ENCODE measurements at regions not wholly inside any gene's neighbourhood (a gene's known extent, or its start where the extent isn't known, plus 50 kb on each side); places are given as distances from the start of the nearest gene placed in this dataset.
"Not testable (repeated sequence)": the region's sequence is repeated elsewhere in the genome, so short reads cannot be mapped to it uniquely, and the experiment has no call there.

DNA sequence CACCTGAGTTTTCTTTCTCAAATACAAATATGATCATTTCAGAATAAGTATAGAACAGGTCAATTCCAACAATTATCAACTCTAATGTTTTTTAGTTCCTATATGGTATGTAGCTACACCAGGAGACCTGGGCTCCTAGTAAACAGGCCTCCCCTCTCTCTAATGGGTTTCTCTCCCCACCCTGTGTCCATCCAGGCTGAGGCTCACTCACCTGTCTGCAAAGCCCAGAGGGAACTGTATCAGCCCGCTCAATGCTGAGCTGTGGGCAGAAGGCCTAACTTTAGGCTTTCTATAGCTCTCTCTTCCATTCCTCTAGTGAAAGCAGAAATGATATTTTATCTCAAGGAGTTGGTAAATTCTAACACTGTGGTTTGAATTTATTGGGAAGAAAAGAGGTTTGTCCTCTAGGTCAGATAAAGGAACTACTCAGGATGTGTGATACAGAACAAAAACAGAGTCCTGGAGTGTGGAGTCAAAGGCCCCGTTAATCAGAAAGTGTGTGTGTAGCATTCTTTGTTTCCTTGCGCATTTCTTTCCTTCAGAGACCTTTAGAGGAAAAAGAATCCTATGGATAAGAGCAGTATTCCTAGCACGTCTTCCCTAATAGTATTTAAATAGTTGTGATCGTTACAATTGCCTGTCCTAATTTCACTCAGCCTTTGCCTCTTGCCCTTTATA is 408.9 kb downstream of the PYDC2 start:
- no peak for DNase-seq

GRCh38 chr3:191873736-191874135 is 412.8 kb downstream of the PYDC2 start:
- no peak for DNase-seq

- DNase-seq: no peak
Observed at GRCh38 chr3:191882289-191882688, 421.3 kb downstream of the PYDC2 start.

GRCh38 chr3:191884132-191884531 is 423.2 kb downstream of the PYDC2 start:
- no peak for DNase-seq

DNA sequence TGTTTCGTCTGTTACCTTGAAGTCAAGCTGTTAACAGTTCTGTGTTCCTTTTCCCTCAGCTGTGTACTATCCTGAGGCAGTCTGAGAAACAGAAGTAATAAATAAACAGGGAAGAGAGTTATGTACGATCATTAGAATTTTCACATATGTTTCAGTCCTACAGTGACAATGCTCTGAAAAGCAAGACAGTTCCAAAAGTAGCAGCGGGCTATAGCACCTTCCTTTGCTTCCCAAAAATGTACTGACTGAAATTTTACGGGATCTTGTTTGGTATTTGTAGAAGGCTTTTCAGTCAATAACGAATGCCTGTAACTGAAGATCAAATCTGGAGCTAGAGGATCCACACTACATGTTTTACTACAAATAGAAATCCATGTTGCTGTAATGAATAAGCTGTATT is 428.1 kb downstream of the PYDC2 start:
- DNase-seq: no peak

DNA sequence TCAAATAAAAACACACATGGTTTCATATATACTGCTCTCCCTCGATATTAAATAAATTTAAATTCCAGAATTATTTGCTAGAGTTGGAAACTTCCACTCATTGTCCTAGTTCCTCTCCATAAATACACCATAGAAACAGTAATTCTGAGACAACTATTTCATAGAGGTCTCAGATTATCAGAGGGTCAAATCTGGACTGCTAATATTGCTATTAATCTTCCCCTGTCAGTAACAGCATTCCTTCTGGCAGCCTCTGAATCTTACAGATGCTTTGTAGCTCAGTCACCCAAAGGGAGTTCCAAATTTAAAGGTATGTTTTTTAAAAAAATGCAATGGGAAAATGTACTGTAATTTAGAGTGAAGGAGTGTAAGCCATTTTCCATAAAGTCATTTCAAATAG is 428.8 kb downstream of the PYDC2 start:
- no peak for DNase-seq

DNA sequence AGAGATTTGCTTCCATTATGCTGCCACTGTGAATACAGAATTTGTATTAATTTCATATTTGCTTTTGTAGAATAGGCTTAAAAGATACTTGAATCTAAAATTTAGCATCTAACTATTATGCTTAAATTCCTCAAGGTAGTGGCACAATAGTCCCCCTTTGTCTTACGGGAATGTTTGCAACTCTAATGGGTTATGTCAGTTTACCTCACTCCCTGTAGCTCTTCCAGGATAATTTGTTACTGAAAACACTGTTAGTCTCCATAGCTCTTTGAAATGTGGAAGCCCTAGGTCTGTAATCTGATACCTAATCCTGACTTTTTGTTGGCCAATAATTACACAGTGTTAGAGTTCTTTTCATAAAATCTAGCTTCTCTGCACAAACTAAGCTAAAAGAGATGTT is 433.4 kb downstream of the PYDC2 start:
- DNase-seq: peak; percentile 21

DNA sequence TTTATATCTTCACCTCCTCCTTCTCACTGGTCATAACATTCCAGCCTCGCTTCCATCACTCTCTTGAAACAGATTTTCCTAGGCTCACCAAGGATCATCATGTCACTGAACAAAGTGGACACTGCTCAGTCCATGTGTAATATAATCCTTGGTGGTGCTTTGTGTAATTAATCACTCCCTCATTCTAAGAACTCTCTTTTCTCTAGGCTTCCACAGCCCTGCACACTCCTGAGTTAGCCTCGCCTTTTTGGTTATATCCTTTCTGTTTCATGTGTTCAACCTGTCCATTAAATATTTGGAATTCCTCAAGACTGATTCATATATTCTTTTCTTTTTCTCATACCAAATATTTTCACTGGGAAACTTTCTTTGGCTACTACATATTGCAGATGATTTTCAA is 440.8 kb downstream of the PYDC2 start:
- no peak for DNase-seq

DNA sequence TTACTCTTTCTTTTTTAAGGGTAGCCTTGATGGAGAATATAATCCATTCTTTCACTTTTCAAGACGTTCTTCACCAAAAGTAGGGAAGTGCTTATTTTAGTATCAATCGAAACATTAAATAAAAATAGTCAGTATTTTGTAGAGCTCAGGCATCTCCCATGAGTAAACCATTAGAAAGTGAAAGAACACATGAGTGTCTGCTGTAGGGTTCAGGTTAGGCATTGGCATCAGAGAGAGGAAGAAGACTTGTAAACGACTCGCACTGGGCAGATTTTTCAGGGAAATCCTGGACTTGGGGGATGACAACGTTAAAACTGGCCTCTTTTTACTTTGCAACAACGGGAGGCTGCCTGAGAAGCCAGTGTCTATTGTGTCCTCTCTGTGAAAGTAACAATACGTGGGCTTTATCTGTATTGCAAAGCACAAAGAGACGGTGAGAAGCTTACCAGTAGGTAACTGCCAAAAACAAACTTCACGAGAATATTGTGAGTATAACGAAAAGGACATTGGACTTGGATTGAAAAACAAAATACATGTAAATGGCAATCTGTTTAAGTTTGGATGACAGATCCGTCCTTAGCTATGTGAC is 451.7 kb downstream of the PYDC2 start:
- no peak for DNase-seq

GRCh38 chr3:191915712-191916111 is 454.7 kb downstream of the PYDC2 start:
- DNase-seq: no peak

DNA sequence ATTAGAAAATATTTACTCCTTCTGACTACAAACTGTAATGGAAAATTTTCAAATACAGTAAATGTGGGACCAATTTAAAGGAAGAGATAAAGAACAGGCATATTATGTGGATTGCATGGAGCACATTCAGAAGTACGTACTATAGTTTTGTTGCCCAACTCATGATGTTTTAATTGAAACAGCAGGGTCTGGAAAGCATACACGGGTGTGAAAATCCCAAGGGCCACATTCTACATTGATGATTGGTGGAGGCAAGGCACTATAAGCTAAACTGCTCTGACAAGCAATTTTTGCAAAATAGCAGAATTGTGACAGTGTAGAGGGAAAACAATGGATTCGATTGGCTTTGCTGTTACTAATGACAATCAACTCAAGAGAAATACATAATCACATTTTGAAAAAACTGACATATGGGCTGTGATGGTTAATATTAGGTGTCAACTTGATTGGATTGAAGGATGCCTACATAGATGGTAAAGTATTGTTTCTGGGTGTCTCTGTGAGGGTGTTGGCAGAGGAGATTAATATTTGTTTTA is 458.6 kb downstream of the PYDC2 start:
- no peak for DNase-seq

- DNase-seq: no peak
Observed at GRCh38 chr3:191922570-191922969, 461.6 kb downstream of the PYDC2 start.

DNA sequence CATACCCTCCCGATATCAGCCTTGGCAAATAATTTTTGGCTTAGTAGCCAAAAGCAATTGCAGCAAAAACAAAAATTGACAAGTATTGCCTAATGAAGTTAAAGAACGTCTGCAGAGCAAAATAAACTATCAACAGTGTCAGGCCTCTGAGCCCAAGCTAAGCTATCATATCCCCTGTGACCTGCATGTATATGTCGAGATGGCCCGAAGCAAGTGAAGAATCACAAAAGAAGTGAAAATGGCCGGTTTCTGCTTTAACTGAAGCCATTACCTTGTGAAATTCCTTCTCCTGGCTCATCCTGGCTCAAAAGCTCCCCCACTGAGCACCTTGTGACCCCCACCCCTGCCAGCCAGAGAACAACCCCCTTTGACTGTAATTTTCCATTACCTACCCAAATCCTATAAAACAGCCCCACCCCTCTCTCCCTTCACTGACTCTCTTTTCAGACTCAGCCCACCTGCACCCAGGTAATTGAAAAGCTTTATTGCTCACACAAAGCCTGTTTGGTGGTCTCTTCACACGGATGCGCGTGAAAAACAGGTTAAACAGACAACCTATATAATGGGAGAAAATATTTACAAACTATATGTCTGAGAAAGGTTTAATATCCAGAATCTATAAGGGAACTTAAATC is 466.3 kb downstream of the PYDC2 start:
- DNase-seq: not testable (repeated sequence)

DNA sequence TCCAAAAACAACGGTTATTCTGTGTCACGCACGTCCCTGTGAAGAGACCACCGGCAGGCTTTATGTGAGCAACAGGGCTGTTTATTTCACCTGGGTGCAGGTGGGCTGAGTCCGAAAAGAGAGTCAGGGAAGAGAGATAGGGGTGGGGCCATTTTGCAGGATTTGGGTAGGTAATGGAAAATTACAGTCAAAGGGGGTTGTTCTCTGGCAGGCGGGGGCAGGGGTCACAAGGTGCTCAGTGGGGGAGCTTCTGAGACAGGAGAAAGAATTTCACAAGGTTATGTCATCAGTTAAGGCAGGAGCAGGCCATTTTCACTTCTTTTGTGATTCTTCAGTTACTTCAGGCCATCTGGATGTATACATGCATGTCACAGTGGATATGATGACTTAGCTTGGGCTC is 467.0 kb downstream of the PYDC2 start:
- DNase-seq: not testable (repeated sequence)

DNA sequence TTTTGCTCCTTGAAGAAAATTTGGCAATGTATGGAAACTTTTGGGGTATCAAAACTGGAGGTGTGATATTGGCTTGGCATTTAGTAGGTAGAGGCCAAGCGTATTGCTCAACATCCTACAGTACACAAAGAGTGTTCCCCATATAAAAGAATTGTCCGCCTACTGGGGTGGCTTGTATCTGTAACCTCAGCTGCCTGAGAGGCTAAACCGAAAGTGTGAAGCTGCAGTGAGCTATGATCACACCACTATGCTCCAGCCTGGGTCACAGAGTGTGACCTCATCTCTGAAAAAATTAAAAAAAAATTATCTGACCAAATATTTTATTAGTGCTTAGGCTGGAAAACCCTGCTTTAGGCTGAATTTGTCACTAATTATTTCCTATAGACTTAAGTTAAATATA is 483.9 kb downstream of the PYDC2 start:
- no peak for DNase-seq

DNA sequence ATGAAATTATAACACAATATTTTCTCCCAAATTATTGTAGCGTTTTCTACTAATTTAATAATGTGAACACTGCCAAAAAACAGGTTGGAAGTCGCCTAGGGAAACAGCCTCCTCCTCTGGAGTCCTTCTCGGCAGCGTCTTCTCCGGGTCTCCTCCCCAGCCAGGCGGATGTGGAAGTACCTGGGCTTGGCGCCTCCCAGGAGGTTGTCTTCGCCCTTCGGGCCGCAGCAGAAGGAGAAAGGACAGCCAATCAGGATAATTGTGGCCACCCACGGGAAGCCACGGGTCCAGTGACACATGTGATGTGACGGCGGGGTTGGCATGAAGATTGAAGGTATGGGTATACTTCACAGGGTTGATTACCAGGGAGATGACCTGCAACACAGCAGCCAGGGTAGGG is 491.2 kb downstream of the PYDC2 start:
- no peak for DNase-seq

DNA sequence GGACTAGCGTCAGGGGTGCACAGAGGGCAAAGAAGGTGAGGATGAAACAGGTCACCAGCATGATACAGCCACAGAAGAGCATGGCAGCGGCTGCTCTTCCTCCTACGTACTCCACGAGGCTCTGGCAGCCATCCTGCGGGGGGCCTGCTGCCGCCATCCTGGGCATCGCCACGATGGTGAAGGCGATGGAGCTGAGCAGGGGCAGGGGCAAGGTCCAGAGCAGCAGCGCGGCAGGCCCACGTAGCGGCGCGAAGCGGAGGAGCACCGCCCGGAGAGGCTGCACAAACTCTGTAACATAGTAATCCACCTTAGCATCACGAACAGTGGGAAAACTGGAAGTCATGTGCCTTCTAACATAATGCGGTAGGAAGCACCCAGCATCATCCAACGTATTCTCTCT is 491.6 kb downstream of the PYDC2 start:
- DNase-seq: no peak

DNA sequence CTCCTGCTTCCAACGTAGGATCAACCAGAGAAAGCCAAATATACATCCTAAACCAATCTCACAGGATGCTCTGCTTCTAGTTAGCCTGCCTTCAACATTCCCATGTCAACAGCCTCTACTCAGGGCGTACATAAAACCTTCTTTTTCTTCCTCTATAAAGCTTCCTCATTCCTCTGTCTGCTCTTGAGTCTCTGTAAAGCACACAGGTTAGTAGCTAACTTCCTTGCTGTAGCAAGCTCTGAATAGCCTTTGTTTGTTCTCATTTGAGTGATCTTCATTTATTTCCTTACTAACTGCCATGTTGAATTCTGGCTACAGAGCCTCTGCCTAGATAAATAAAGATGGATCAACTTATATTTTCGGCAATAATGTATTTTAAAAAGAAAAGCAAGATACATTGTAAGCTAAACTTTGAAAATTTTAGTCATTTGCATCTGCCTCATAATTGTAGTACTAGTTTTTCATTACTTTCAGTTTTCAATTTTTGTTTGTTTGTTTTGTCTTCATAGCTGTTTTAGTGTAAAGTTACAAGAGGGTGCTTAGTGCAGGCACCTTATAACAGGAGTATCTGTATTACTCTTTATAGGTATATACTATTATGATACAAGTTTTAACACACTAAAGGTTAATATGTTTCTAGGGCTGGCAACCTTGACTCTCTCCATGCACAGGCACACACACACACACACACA is 498.2 kb downstream of the PYDC2 start:
- no peak for DNase-seq

DNA sequence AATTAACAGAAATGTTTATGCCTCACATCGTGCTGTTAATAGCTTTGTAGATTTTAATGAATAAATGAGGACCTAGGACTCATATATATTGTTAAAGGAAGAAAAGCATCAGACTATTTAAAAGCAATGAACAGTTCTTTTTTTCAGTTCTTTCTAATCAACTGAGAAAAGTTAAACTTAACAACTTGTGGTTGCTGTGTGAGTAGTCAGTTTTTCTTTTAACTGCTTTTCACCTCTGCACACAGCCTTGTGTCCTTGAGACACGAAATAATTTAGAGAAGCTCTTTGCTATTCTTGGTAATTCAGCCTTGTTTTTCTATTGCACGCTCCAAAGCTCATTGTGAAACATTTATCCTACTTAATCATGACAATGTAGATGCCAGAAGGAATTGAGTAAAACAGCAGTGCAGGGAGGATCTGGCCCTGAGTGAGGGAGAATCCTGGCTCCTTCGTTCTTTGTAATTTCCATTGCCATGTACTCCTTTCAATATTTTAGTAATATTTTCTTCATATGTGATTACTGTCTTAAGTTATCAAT is 499.0 kb downstream of the PYDC2 start:
- DNase-seq: peak; percentile 65

DNA sequence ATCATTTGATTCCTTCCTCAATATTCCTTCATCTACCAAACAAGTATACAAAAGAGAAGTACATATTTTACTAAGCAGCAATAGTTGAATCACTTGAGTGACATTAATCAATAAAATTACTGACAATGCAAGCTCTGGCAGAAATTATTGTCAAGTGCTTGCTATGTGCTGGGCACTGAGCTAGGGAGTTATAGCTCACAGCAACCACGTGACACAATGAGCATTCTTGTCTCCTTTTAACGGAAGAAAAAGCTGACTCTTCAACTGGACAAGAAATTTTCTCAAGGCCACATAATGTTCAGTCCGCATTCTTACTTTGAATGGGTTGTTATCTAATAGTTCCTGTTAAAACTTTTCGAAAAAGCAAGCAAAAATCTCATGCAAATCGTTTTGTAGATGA is 500.1 kb downstream of the PYDC2 start:
- no peak for DNase-seq

DNA sequence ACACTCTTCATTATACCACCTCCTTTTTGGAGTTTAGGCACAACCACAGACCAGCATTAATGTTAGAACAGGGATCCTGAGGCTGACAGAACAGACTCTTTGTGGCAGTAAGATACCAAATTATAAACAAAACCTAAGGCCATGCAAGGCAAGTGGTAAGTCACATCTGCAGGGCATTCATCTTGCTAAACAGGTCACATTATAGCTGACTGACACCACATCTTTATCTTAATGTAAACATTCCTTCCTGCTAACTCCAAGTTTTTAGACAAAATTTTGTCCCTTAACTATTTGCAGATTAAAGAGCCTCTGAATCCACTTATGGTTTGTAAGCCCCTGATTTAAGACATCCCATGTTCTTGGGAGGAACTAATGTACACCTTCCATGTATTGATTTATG is 500.6 kb downstream of the PYDC2 start:
- DNase-seq: no peak

- no peak for DNase-seq
Observed at GRCh38 chr3:191962324-191962723, 501.4 kb downstream of the PYDC2 start.

- DNase-seq: no peak
Observed at GRCh38 chr3:191963182-191963581, 502.2 kb downstream of the PYDC2 start.
